Keratinocyte (primary cell): ENCODE measurements at regions not wholly inside any gene's neighbourhood (a gene's known extent, or its start where the extent isn't known, plus 50 kb on each side); places are given as distances from the start of the nearest gene placed in this dataset.

Experiments used
- CTCF ChIP-seq, 3 experiments: IDR thresholded peaks in 1 of 3; conservative IDR thresholded peaks in 1 of 3; optimal IDR thresholded peaks in 1 of 3; 2 replicates in 2 of 3; 3 replicates in 1 of 3; pipeline versions ENCODE3 to v1.5.1; 2011; ENCODE audit warnings: low read length in 3 of 3, mild to moderate bottlenecking in 3 of 3, moderate library complexity in 2 of 3, control low read depth in 1 of 3, inconsistent platforms in 1 of 3; ENCODE audit not compliant: insufficient read depth in 2 of 3; ENCODE audit errors: extremely low read depth in 1 of 3
- EZH2 ChIP-seq: IDR thresholded peaks from one replicate; pipeline ENCODE4 v1.6.1; 2012; ENCODE audit warnings: inconsistent platforms, mild to moderate bottlenecking, low read length, moderate library complexity

- TF ChIP-seq CTCF (optimal IDR thresholded peaks at IDR 0.05 in 1 of 3, IDR thresholded peaks at IDR 0.05 in 1 of 3, conservative IDR thresholded peaks at IDR 0.05 in 1 of 3; ENCODE audit: extremely low read depth in 1 of 3, insufficient read depth in 2 of 3, low read length in 3 of 3) (no peak), EZH2 (no peak)
These were observed 230.9 kb downstream of the BTG1 start for GRCh38 chr12:91914701-91915100.
